GM18868 (cell line): ENCODE measurements at regions not wholly inside any gene's neighbourhood (a gene's known extent, or its start where the extent isn't known, plus 50 kb on each side); places are given as distances from the start of the nearest gene placed in this dataset.

Source experiments
- ATAC-seq: cut with Tn5 transposase; IDR thresholded peaks from one replicate; pipeline ENCODE4 v1.9.1; 2021; ENCODE audit warnings: mild to moderate bottlenecking, moderate library complexity; ENCODE audit not compliant: unreplicated experiment

DNA sequence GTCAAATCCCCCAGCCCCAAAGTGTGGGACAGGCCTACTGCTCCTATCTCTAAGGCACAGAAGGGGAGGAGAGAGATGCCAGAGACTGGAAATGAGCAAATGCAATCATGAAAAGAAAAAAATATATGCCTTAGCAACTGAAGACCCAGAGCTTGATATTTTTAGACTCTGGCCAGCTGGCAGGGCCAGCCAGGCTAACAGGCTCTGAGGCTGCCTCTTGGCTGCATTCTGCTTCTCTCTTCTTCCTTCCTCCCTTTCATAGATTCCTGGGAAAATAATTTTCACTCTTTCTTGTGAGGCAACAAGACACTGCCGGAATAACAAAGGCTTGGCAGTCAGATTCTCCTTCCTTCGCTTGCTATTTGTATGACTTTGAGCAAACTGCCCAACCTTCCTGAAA is 209.1 kb downstream of the RAD51AP2 start:
- ATAC-seq = no peak

DNA sequence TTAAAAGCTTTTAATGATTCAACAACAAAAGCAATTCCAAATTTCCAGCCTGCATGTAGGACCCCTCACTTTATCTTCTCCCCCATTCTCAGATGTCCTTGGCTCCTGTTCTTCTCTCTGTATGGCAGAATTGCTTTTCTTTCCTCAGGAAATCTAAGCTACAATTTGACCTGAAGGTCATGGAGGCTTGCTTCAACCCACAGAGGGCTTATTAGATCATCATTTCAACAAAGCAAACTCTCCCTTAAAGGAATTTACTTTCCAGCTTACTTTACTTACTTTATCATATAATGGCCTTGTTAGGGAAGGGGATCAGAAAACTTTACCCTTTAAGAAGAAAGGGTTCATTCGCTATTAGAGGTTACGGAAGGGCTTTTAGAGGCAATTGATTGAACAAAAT is 211.5 kb downstream of the RAD51AP2 start:
- ATAC-seq = no peak

DNA sequence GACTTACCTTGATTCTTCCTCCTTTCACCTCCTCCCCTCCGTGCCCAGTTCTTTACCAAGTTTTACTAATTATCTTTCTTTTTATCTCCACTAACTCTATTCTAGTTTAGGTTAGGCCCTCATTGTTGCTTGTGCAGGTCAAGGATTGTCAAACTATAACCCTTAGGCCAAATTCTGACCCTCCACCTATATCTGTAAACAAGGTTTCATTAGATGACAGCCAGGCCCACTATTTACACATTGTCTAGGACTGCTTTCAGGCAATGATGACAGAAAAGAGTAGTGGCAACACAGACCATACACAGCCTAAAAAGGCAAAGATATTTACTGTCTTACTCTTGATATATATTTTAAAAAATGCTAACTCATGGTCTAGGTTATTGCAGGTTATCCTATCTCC is 212.0 kb downstream of the RAD51AP2 start:
- no peak for ATAC-seq

GRCh38 chr2:17303521-17303920 is 214.7 kb downstream of the RAD51AP2 start:
- no peak for ATAC-seq

GRCh38 chr2:17303054-17303453 is 215.2 kb downstream of the RAD51AP2 start:
- ATAC-seq = no peak

- no peak for ATAC-seq
These were observed 216.0 kb downstream of the RAD51AP2 start for GRCh38 chr2:17302281-17302680.

- ATAC-seq = no peak
These were observed 216.8 kb downstream of the RAD51AP2 start for GRCh38 chr2:17301437-17301836.

DNA sequence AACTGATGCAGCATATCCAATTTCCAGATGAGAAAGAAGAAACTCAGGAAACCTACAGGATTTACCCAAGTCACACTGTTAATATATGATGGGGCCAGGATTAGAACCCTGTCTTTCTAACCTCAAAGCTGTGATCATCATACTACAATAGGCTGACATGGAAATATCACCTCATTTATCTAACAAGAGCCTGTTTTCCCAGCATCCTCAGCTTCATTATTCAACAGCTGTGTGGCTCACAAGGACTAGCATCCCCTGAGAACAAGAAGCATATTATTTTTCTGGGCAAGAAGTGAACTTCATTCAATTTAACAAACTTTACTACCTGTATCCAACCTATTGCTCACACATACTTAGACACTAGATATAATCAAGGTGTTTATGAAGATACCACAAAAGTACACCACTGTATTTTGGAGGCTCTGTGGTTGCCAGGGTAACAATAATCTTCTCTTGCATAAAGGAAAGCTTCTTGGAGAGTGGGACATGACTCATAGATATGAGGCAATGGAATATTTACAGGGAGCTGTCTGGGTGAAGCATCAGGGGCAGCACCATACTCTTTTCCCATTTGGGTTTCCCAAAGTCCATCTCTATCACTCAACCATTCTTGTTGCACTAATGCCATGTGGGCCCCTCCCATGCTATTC is 218.2 kb downstream of the RAD51AP2 start:
- ATAC-seq = no peak

DNA sequence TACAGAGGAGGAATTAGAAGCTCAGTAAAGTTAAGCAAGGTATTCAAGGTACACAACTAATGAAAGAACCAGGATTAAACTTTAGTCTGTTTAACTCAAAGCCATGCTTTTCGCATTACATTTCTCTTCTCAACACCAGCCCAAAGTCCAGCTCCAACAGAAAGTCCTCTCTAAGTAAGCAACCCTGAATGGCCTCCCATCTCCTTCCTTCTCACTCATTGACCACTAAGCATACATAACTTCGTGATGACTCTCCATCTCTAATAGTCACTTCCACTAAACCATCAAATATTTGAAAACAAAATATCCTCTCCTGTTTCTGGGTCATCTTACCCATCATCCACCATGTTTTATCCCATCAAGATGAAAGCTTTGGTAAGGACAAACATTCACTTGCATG is 219.8 kb downstream of the RAD51AP2 start:
- no peak for ATAC-seq

DNA sequence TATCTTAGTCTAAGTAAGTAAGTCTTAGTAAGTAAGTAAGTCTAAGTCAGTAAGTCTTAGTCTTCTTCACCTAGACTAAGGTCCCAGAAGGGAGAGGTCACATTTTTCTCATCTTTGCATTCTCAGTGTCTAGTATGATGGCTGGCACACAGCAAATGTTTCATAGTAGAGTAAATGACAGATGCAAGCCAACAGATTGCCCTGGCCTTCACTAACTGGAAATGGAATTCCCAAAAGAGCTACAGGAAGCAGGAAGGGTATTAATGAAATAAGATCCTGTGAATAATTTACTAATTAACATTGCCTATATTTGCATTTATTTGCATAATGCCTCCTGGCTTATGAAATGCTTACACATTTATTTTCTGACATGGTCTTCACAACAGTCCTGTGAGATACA is 221.6 kb downstream of the RAD51AP2 start:
- no peak for ATAC-seq

- ATAC-seq = no peak
These were observed 228.6 kb downstream of the RAD51AP2 start for GRCh38 chr2:17289669-17290068.

- no peak for ATAC-seq
These were observed 231.1 kb downstream of the RAD51AP2 start for GRCh38 chr2:17287183-17287582.

DNA sequence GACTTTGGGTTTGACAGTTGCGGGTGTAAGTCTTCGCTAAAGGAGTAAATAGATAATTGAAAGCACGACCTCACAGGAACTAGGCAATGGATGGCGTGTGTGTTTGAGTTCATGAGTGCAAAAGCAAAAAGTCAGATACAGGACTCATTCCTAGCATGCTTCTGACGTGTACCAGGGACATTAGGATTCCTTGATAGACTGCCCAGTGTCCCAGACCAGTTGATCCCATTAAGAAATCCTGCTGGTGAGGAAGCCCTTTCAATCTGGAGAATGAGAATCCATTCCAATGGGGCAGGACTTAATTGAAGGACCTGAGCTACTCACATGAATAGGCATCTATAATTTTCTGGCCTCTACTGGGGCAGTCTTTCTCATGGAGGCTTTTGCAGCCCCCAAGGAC is 235.4 kb downstream of the RAD51AP2 start:
- ATAC-seq = no peak

- no peak for ATAC-seq
These were observed 236.0 kb downstream of the RAD51AP2 start for GRCh38 chr2:17282245-17282644.

DNA sequence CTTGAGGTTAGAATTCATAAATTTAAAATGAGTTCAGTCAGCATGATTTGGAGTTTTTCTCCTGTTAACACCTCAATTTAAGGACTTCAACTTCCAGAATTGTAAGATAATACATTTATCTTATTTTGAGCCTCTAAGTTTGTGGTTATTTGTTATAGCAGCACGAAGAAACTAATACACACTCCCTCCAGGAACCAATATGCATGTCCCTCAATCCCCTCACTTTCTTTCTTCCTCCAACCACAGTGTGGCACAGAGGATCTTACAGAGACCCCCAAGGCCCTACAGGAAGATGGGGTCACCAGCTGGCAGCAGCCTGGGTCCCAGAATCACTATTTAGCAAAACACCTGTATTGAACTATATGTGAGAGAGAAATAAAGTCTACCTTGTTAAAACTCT is 242.0 kb downstream of the RAD51AP2 start:
- ATAC-seq = no peak

GRCh38 chr2:17272652-17273525 is 245.4 kb downstream of the RAD51AP2 start:
- peak; percentile 53 for ATAC-seq

DNA sequence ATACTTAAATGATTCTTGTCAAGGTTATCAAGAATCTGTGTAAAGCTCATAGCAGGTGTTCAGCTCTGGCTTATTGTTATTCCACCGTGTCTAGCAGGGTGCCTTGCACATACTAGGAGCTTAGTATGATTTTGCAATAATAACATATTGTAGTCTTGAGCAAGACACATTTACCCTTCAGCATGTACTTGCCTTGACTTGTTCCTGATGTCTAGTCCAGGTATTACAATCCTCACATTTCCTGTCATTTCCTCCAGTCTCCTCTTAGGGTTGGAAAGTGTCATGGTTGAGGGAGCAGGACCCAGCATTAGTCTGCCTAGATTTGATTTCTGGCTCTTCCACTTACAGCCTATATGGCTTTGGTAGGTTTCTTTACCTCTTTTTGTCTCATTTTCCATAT is 246.1 kb downstream of the RAD51AP2 start:
- no peak for ATAC-seq

DNA sequence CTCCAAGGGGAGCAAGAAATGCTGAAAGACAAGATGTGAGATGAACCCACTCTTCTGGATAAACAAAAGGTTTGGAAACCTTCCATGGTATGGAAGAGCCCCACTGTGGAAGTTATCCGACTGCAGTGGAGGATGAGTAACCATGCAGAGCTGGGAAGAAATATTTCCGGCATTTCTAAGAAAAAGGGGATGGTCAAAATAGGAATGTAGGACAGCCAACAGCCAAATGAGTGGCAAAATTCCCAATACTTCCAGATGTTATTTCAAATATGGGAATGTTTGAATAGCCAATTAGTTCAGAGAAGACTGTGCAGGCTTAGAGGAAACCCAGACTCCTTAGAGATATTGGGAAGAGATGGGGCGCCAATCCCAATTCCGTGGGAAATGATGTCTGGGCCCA is 246.8 kb downstream of the RAD51AP2 start:
- ATAC-seq = no peak

DNA sequence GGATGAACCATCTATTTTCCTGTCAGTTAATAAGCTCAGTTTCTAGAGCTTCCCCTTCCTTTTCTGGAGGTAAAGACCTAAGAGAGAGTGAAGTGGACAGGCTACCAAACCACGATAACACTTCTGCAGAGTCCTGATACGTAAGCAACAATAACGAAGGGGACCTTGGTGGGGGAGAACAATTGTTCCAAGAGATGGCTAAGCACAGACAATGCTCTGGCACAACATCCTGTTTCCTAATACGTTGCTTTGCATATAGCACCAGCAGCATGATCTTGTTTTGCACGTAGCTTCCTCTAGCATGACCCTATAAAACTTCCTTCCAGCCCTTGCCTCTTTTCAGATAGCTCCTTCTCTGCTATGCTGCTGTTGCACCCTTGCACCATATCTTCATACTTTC is 247.3 kb downstream of the RAD51AP2 start:
- peak; percentile 62 for ATAC-seq

GRCh38 chr2:17263570-17263968 is 254.7 kb downstream of the RAD51AP2 start:
- ATAC-seq = no peak

DNA sequence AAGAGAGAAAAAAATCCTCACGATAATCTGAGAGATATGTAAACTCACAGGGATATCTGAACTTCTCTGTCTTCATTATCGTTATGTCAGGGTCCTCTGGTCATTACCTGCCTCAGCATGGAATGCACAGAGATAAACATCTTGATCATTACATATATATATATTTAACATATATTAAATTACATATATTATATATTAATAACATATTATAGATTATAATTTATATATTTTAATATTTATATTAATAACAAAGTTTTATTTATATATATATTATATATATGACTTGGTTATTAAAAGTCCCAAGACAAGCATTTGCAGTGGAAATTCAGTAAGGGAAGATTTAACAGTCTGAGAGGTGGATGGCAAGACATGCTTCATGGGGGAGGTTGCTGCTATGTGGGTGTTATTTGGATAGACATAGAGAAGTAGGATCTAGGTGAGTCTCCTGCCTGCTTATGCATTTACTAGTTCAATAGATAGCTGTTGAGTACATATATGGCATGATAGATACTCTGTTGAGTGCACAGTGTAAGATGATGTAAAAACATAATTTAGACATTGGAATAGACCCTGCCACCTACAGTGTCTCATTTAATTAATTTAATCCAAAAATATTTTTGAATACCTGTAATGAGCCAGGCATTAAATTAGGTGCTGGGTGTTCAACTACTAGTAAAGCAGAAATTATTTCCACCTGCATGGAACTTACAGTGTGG is 255.2 kb downstream of the RAD51AP2 start:
- no peak for ATAC-seq

- ATAC-seq = no peak
These were observed 258.6 kb downstream of the RAD51AP2 start for GRCh38 chr2:17259613-17260012.
